B cell (primary cell): ENCODE measurements at regions not wholly inside any gene's neighbourhood (a gene's known extent, or its start where the extent isn't known, plus 50 kb on each side); places are given as distances from the start of the nearest gene placed in this dataset.

ENCODE experiments used
- ATAC-seq: fragments of 200-7000 bp; cut with Tn5 transposase; one replicate; pipeline ENCODE4 v1.10.0; 2021; ENCODE audit warnings: low read depth, mild to moderate bottlenecking, moderate number of reproducible peaks, moderate library complexity
- CTCF ChIA-PET: fragments of 350-600 bp; sonication (Branson Sonifier 250); formaldehyde crosslinking; loops from one replicate; lab custom pipeline; 2021; ENCODE audit warnings: antibody characterized with exemption, inconsistent platforms; lab: Charles Lee
- POLR2A ChIA-PET: fragments of 350-600 bp; sonication (Branson Sonifier 250); formaldehyde crosslinking; loops from one replicate; lab custom pipeline; 2021; ENCODE audit warnings: antibody characterized with exemption; lab: Charles Lee
- DNase-seq: peaks from one replicate; pipeline ENCODE4 v3.0.0; 2013
- H2AFZ ChIP-seq: 2 replicates; pipeline ENCODE4 v1.6.1; 2012; ENCODE audit warnings: mild to moderate bottlenecking, low read depth, low read length; ENCODE audit not compliant: insufficient read depth, poor library complexity, severe bottlenecking
- H3K27ac ChIP-seq, 2 donors: 1 replicate in 1 of 2; 2 replicates in 1 of 2; pipeline ENCODE4 v1.5.1; 2012 to 2013; ENCODE audit warnings: low read length in 2 of 2, mild to moderate bottlenecking in 2 of 2, moderate library complexity in 1 of 2
- H3K27me3 ChIP-seq, 4 experiments: fragments of 200-600 bp in 1 of 4; sonication (generic) in 1 of 4; replicated peaks in 1 of 4; 1 replicate in 2 of 4; 2 replicates in 2 of 4; pipeline versions ENCODE4 v1.6.1 to v1.7.0; 2013 to 2016; ENCODE audit warnings: low read length in 3 of 4, mild to moderate bottlenecking in 2 of 4, mixed read lengths in 1 of 4, moderate library complexity in 1 of 4; ENCODE audit not compliant: insufficient read depth in 4 of 4, control insufficient read depth in 3 of 4; ENCODE audit errors: control extremely low read depth in 1 of 4
- H3K36me3 ChIP-seq, 2 experiments: replicated peaks in 1 of 2; 1 replicate in 1 of 2; 2 replicates in 1 of 2; pipeline versions ENCODE4 v1.6.1 to v1.7.1; 2013; ENCODE audit warnings: low read length in 1 of 2; ENCODE audit not compliant: insufficient read depth in 2 of 2, control insufficient read depth in 1 of 2; ENCODE audit errors: control extremely low read depth in 1 of 2, extremely low read depth in 1 of 2
- H3K4me1 ChIP-seq, 2 donors: fragments of 200-600 bp in 1 of 2; sonication (generic) in 1 of 2; 1 replicate in 1 of 2; 2 replicates in 1 of 2; pipeline versions ENCODE4 v1.5.1 to v1.6.1; 2013 to 2017; ENCODE audit warnings: low read length in 2 of 2; ENCODE audit not compliant: control insufficient read depth in 2 of 2, insufficient read depth in 2 of 2
- H3K4me2 ChIP-seq: replicated peaks from 2 replicates; pipeline ENCODE3; 2012; ENCODE audit warnings: mild to moderate bottlenecking, low read depth, low read length; ENCODE audit not compliant: poor library complexity, severe bottlenecking
- H3K4me3 ChIP-seq, 5 experiments: fragments of 200-600 bp in 1 of 5; sonication (generic) in 1 of 5; 1 replicate in 3 of 5; 2 replicates in 2 of 5; pipeline versions ENCODE4 v1.5.1 to v1.7.0; 2011 to 2016; ENCODE audit warnings: low read length in 4 of 5, mild to moderate bottlenecking in 4 of 5, low read depth in 2 of 5, control low read depth in 1 of 5, moderate library complexity in 1 of 5; ENCODE audit not compliant: insufficient read depth in 1 of 5; ENCODE audit errors: control extremely low read depth in 1 of 5, extremely low read depth in 1 of 5
- H3K79me2 ChIP-seq: fragments of 200-600 bp; sonication (generic); one replicate; pipeline ENCODE4 v1.6.0; 2016; ENCODE audit warnings: low read length; ENCODE audit not compliant: control insufficient read depth, insufficient read depth
- H3K9ac ChIP-seq: fragments of 200-600 bp; sonication (generic); 2 replicates; pipeline ENCODE4 v1.6.1; 2017; ENCODE audit warnings: mild to moderate bottlenecking, low read length, moderate library complexity
- H3K9me3 ChIP-seq, 3 donors: one replicate each; pipeline versions ENCODE4 v1.6.1 to v1.7.1; 2013; ENCODE audit warnings: low read length in 2 of 3; ENCODE audit not compliant: control insufficient read depth in 2 of 3, insufficient read depth in 1 of 3; ENCODE audit errors: control extremely low read depth in 1 of 3
- H4K20me1 ChIP-seq: 2 replicates; pipeline ENCODE4 v1.6.0; 2012; ENCODE audit warnings: mild to moderate bottlenecking, low read length; ENCODE audit not compliant: insufficient read depth, control insufficient read depth, poor library complexity, severe bottlenecking
- H3K27ac Mint-ChIP-seq: one replicate; pipeline ENCODE4 v1.8.0; 2021; ENCODE audit warnings: mixed read lengths
- H3K27me3 Mint-ChIP-seq: one replicate; pipeline ENCODE4 v1.8.0; 2021; ENCODE audit warnings: mixed read lengths
- H3K4me1 Mint-ChIP-seq: one replicate; pipeline ENCODE4 v1.8.0; 2021; ENCODE audit warnings: mixed read lengths
- H3K4me3 Mint-ChIP-seq: one replicate; pipeline ENCODE4 v1.8.0; 2021; ENCODE audit warnings: mixed read lengths
- H3K9me3 Mint-ChIP-seq: one replicate; pipeline ENCODE4 v1.8.0; 2022; ENCODE audit warnings: mixed read lengths; ENCODE audit not compliant: insufficient read depth
- EZH2 ChIP-seq: IDR thresholded peaks from 2 replicates; pipeline ENCODE4 v1.6.1; 2012; ENCODE audit warnings: borderline replicate concordance, low read depth, mild to moderate bottlenecking, moderate library complexity, low read length; ENCODE audit not compliant: insufficient read depth, poor library complexity, severe bottlenecking
- WGBS: methylation state at CpG from one replicate; pipeline ENCODE4 v1.1.5; 2013; ENCODE audit warnings: missing lambda C conversion rate; ENCODE audit not compliant: insufficient coverage; 5-methylcytosine and 5-hydroxymethylcytosine counted together
- intact Hi-C: fragments of 100-400 bp; cut with micrococcal nuclease; formaldehyde crosslinking; loops from one replicate; pipeline ENCODE4 v1.10.0; 2022
- TF ChIP-seq, protein P1 (sequence below): fragments of 200-600 bp; IDR thresholded peaks from one replicate; pipeline ENCODE4 v1.8.0; 2022; ENCODE audit warnings: antibody characterized with exemption, mild to moderate bottlenecking

DNA sequence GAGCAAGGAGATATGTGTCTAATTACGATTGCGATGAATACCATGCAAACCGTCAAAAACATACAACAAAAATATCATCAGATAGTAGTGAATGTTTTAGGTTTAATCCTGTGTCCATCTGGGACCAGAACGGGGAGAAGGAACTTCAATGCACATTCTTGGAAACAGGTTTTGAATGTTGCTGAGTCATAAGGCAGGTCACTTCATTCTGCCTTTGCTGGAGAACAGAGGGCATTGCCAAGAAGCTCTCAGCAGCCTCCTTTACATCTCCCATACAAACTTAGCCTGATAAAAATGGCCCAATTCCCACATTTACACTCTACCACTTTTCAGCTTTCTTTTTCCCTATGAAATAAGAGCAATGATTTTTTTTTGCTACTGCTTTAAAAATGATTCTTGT lies 78.0 kb upstream of the KCNJ6 start:
- Histone ChIP-seq H3K36me3 (no peaks in the 10 kb centered on the region), H3K4me2 (no peak overlapping the region), H2AFZ (no peak overlapping the region), H3K4me3 (no peak overlapping the region), H3K4me1 (no peaks in the 10 kb centered on the region), H3K79me2 (no peaks in the 10 kb centered on the region), H3K9ac (no peak overlapping the region), H3K9me3 (peaks cover 0 to 3% (median 0%) of the 10 kb centered on the region in 3 donors), H4K20me1 (no peaks in the 10 kb centered on the region), H3K27ac (no peak overlapping the region), H3K27me3 (no peaks in the 10 kb centered on the region)
- WGBS = 50% methylated on average over 1 of the region's 4 CpGs
- ATAC-seq (no peak), DNase-seq (no peak)
- Mint-ChIP-seq H3K27ac (no peak overlapping the region), H3K4me3 (no peak overlapping the region), H3K4me1 (no peaks in the 10 kb centered on the region), H3K27me3 (peaks cover 6% of the 10 kb centered on the region), H3K9me3 (no peaks in the 10 kb centered on the region)
- TF ChIP-seq, protein P1, sequence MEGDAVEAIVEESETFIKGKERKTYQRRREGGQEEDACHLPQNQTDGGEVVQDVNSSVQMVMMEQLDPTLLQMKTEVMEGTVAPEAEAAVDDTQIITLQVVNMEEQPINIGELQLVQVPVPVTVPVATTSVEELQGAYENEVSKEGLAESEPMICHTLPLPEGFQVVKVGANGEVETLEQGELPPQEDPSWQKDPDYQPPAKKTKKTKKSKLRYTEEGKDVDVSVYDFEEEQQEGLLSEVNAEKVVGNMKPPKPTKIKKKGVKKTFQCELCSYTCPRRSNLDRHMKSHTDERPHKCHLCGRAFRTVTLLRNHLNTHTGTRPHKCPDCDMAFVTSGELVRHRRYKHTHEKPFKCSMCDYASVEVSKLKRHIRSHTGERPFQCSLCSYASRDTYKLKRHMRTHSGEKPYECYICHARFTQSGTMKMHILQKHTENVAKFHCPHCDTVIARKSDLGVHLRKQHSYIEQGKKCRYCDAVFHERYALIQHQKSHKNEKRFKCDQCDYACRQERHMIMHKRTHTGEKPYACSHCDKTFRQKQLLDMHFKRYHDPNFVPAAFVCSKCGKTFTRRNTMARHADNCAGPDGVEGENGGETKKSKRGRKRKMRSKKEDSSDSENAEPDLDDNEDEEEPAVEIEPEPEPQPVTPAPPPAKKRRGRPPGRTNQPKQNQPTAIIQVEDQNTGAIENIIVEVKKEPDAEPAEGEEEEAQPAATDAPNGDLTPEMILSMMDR = no peak
- TF ChIP-seq EZH2 = no peak
- intact Hi-C loops = no loop called here
- CTCF ChIA-PET = no interaction called here
- POLR2A ChIA-PET = no interaction called here

DNA sequence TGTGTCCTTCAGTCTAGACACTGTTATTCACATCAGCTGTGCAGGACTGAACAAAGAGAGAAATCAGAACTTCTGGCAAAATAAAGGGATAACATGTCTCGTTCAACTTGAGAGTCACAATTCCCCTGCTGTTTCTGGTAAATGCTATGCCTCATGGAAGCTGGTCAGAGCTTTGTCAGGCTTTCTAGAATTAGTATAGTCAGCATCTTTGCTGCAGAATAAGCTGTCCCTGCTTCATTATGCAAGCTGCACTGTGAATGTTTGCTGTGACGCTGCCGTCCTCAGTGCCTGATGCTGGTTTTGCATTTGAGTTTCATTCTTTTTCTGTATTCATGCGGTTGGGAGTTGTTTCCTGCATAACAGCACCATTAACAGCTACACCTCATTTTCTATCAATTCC lies 96.4 kb upstream of the KCNJ6 start:
- Histone ChIP-seq H4K20me1 (no peaks in the 10 kb centered on the region), H3K4me3 (no peak overlapping the region), H2AFZ (no peak overlapping the region), H3K27me3 (no peaks in the 10 kb centered on the region), H3K4me1 (no peaks in the 10 kb centered on the region), H3K27ac (no peak overlapping the region), H3K9me3 (peaks cover 0 to 7% (median 0%) of the 10 kb centered on the region in 3 donors), H3K36me3 (no peaks in the 10 kb centered on the region), H3K4me2 (no peak overlapping the region), H3K79me2 (no peaks in the 10 kb centered on the region), H3K9ac (no peak overlapping the region)
- ChIA-PET POLR2A (no interaction called here), CTCF (no interaction called here)
- Mint-ChIP-seq H3K4me3 (no peak overlapping the region), H3K27me3 (peaks cover 7% of the 10 kb centered on the region), H3K9me3 (peaks cover 3% of the 10 kb centered on the region), H3K27ac (no peak overlapping the region), H3K4me1 (no peaks in the 10 kb centered on the region)
- TF ChIP-seq, protein P1 = no peak
- TF ChIP-seq EZH2 = no peak
- intact Hi-C loops = no loop called here
- WGBS = 90% methylated on average over 3 of the region's 4 CpGs
- no peak for DNase-seq
- no peak for ATAC-seq
